Upper lobe of left lung (tissue), 4 donors: ENCODE measurements at regions not wholly inside any gene's neighbourhood (a gene's known extent, or its start where the extent isn't known, plus 50 kb on each side); places are given as distances from the start of the nearest gene placed in this dataset.
"Not testable (repeated sequence)": the region's sequence is repeated elsewhere in the genome, so short reads cannot be mapped to it uniquely, and the experiment has no call there.

ENCODE experiments used
- CTCF ChIP-seq, 6 experiments: fragments of 450-650 bp in 4 of 6; fragments of 200-600 bp in 2 of 6; sonication (generic) in 2 of 6; IDR thresholded peaks; one replicate each; pipeline ENCODE4 v1.5.1; 2016 to 2019; ENCODE audit warnings: antibody characterized with exemption in 6 of 6
- POLR2A ChIP-seq, 4 donors: fragments of 450-650 bp; IDR thresholded peaks; one replicate each; pipeline ENCODE4 v1.5.1; 2016 to 2017; ENCODE audit warnings: antibody characterized with exemption in 4 of 4, mild to moderate bottlenecking in 2 of 4

- TF ChIP-seq CTCF, POLR2A (IDR thresholded peaks at IDR 0.05): not testable (repeated sequence)
These were observed 175.1 kb upstream of the TPTE start for GRCh38 chr21:10346249-10346648.
